ENCODE measurements at regions not wholly inside any gene's neighbourhood (a gene's known extent, or its start where the extent isn't known, plus 50 kb on each side); places are given as distances from the start of the nearest gene placed in this dataset.

DNA sequence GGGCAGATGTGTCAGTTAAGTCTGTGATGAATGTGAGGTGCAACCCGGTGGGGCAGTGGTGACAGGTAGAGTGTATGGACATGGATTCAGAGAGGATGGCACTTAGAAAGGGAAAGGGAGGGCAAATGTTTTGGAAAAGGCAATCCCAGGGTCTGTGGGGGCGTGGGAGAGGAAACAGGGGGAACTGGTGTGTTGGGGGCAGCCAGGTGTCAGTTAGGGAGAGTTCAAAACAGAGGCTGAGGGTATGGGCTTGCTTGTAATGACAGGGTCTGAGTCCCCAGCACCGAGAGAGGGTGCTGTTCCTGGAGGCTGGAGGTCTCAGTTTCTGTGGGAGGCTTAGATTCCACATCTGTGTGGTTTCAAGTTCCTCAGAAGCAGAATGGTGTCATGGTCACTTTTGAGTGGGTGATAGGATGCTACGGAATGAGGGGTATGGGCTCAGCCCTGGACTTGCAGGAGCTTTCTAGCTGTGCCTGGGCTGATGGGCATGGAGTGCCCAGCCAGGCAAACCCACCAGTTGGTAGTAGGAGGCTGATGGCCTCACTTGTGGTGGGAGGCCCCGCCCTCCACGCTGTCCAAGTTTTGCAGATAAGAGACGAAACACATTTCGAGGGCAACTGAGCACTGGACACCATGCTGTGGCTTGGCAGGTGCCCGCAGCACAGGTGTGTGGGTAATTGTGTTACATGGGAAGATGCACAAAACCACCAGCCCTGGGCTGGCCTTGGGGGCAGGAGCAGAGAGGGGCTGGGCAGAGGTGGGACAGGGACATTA lies 209.4 kb downstream of the RPLP1 start:
- no peak overlapping the region for H3K27ac Mint-ChIP-seq
- H3K36me3 Mint-ChIP-seq = no peaks in the 10 kb centered on the region
- H3K4me1 Mint-ChIP-seq = peaks cover 15 to 17% (median 16%) of the 10 kb centered on the region in 3 donors
- no peak overlapping the region for H3K4me3 Mint-ChIP-seq
- H3K9me3 Mint-ChIP-seq = no peaks in the 10 kb centered on the region
- peaks cover 8% of the 10 kb centered on the region for H3K27me3 Mint-ChIP-seq

DNA sequence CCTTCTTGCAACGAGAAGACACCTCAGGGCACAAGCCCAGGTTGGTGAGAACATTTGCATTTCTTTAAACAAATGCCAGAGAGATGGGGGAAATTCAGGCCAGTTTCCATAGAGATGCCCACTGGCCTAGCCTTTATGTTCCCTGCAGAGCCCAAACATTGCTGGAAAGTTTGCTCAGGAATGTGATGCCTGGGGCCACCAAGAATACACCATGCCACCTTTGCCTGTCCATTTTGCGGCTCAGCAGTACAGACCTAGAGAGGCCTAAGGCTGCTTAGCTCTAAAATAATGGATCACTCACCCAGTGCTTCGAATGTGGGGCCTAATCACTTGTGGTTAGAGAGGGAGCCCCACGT lies 210.0 kb downstream of the RPLP1 start:
- Mint-ChIP-seq H3K4me1 (peaks cover 15 to 18% (median 16%) of the 10 kb centered on the region in 3 donors), H3K27me3 (peaks cover 8% of the 10 kb centered on the region), H3K27ac (no peak overlapping the region), H3K4me3 (no peak overlapping the region), H3K36me3 (no peaks in the 10 kb centered on the region), H3K9me3 (no peaks in the 10 kb centered on the region)

DNA sequence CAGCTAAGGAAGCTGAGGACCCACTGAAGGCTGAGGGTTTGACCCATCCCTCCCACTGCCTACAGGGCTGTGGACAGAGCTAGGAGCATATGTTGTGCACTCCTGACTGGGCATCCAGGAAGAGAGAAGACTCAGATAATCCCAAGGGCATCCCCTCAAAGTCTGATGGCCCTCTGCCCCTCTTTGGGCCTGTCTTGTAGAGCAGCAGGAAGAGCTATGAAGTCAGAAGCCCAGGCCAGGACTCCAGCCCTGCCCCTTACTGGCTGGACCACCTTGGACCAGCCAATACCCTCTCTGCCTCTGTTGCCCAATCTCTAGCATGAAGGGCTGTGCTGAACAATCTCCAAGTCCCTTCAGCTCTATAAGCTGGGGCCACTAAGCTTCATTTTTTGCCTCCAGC lies 210.8 kb downstream of the RPLP1 start:
- H3K4me1 Mint-ChIP-seq = peaks cover 20 to 24% (median 23%) of the 10 kb centered on the region in 3 donors
- H3K27me3 Mint-ChIP-seq = peaks cover 2% of the 10 kb centered on the region
- H3K27ac Mint-ChIP-seq = peak overlapping the region in 1 of 3 donors; percentile 66
- no peaks in the 10 kb centered on the region for H3K9me3 Mint-ChIP-seq
- H3K36me3 Mint-ChIP-seq = no peaks in the 10 kb centered on the region
- no peak overlapping the region for H3K4me3 Mint-ChIP-seq

DNA sequence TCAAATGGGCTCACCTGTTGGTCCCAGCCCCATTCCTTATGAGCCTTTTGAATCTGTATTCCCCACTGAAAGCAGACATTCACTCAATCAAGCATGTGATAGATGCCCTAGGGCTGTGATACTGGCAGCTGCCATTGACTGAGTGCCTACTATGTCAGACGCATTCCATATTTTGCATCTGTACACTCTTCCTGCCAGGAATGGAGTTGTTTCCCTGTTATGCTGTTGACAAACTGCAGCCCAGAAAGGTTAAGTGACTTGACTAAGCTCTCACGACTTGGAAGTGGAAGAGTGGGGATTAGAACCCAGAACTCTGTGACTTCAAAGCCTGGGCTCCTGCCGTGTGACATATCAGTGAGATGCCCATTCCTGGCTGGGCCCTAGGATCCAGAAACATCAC lies 211.4 kb downstream of the RPLP1 start:
- Mint-ChIP-seq H3K4me3 (no peak overlapping the region), H3K27ac (peak overlapping the region in 1 of 3 donors; percentile 66), H3K36me3 (no peaks in the 10 kb centered on the region), H3K4me1 (peaks cover 26 to 30% (median 28%) of the 10 kb centered on the region in 3 donors), H3K9me3 (no peaks in the 10 kb centered on the region), H3K27me3 (peaks cover 2% of the 10 kb centered on the region)

GRCh38 chr15:69664572-69665571 lies 212.3 kb downstream of the RPLP1 start:
- H3K27me3 Mint-ChIP-seq = peaks cover 2% of the 10 kb centered on the region
- peak overlapping the region in 1 of 3 donors; percentile 13 for H3K27ac Mint-ChIP-seq
- no peaks in the 10 kb centered on the region for H3K36me3 Mint-ChIP-seq
- H3K9me3 Mint-ChIP-seq = no peaks in the 10 kb centered on the region
- peaks cover 32 to 38% (median 35%) of the 10 kb centered on the region in 3 donors for H3K4me1 Mint-ChIP-seq
- H3K4me3 Mint-ChIP-seq = no peak overlapping the region

GRCh38 chr15:69665641-69666111 lies 213.1 kb downstream of the RPLP1 start:
- H3K4me3 Mint-ChIP-seq = no peak overlapping the region
- peaks cover 32 to 40% (median 35%) of the 10 kb centered on the region in 3 donors for H3K4me1 Mint-ChIP-seq
- H3K9me3 Mint-ChIP-seq = no peaks in the 10 kb centered on the region
- H3K27ac Mint-ChIP-seq = peak overlapping the region in 2 of 3 donors; percentile 13 to 59
- H3K36me3 Mint-ChIP-seq = no peaks in the 10 kb centered on the region
- H3K27me3 Mint-ChIP-seq = peaks cover 2% of the 10 kb centered on the region

GRCh38 chr15:69666441-69666882 lies 213.8 kb downstream of the RPLP1 start:
- H3K27ac Mint-ChIP-seq = peak overlapping the region in 2 of 3 donors; percentile 5 to 59
- H3K36me3 Mint-ChIP-seq = no peaks in the 10 kb centered on the region
- H3K9me3 Mint-ChIP-seq = no peaks in the 10 kb centered on the region
- H3K4me3 Mint-ChIP-seq = peak overlapping the region; percentile 16 to 89 (median 51)
- peaks cover 34 to 40% (median 35%) of the 10 kb centered on the region in 3 donors for H3K4me1 Mint-ChIP-seq
- H3K27me3 Mint-ChIP-seq = peaks cover 2% of the 10 kb centered on the region

GRCh38 chr15:69666921-69667811 lies 214.5 kb downstream of the RPLP1 start:
- peak overlapping the region in 2 of 3 donors; percentile 5 to 59 for H3K27ac Mint-ChIP-seq
- H3K9me3 Mint-ChIP-seq = no peaks in the 10 kb centered on the region
- H3K4me3 Mint-ChIP-seq = peak overlapping the region; percentile 16 to 89 (median 48)
- H3K4me1 Mint-ChIP-seq = peaks cover 34 to 40% (median 35%) of the 10 kb centered on the region in 3 donors
- peaks cover 2% of the 10 kb centered on the region for H3K27me3 Mint-ChIP-seq
- H3K36me3 Mint-ChIP-seq = no peaks in the 10 kb centered on the region

DNA sequence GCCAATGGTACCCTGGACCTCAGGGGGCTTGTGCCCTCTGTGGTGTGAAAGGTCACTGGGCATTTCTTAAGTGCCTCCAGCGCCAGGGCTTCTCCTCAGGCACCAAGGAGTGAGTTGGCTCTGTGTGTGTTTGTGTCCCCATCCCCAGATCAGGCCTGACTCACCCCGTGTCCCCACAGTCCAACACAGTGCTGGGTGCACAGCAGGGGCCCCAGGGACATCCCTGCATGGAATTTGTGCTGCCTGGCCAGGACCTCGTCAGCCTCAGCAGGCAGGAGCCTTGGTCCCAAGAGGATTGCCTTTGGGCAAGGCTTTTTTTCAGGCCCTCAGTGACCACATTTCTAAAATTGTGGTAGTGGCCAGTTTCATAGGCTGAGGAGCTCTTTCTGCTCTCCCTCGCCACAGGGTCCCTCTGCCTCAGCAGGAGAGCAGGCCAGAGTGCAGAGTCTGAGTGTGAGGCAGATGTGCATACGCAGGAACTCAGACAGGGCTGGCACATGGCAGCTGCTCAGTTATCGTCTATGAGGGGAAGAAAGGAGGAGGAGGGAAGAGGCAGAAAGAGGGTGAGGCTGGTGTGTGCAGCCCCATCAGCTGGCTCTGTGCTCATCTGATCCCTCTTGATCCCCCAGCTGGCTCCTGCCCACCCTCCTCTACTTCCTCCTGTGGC lies 215.6 kb downstream of the RPLP1 start:
- H3K27ac Mint-ChIP-seq = peak overlapping the region in 2 of 3 donors; percentile 16 to 88
- no peaks in the 10 kb centered on the region for H3K9me3 Mint-ChIP-seq
- H3K4me3 Mint-ChIP-seq = peak overlapping the region in 2 of 4 donors; percentile 52 to 71
- H3K27me3 Mint-ChIP-seq = peaks cover 2% of the 10 kb centered on the region
- H3K36me3 Mint-ChIP-seq = no peaks in the 10 kb centered on the region
- peaks cover 34 to 40% (median 35%) of the 10 kb centered on the region in 3 donors for H3K4me1 Mint-ChIP-seq

DNA sequence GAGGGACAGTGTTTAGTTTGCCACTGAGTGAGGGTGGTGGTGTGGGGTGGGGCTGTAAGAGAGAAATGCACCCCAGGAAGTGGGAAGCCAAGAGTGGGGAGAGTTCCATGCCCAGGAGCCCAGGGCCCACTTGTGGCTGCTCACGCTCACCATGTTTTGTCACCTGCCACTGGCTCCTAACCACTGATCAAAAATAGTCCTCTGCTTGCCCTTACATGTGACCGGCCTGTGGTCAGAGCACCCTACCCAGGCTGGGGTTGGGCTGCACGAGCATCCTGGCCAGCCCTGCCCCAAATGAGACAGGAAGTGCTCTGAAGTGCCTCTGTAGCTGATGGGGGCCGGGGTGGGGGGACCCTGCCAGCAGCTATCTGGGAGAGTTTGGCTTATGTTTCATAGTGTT lies 216.3 kb downstream of the RPLP1 start:
- peak overlapping the region; percentile 17 to 88 (median 87) for H3K27ac Mint-ChIP-seq
- H3K4me1 Mint-ChIP-seq = peaks cover 34 to 40% (median 35%) of the 10 kb centered on the region in 3 donors
- H3K27me3 Mint-ChIP-seq = peaks cover 2% of the 10 kb centered on the region
- no peaks in the 10 kb centered on the region for H3K36me3 Mint-ChIP-seq
- H3K4me3 Mint-ChIP-seq = peak overlapping the region in 3 of 4 donors; percentile 22 to 71 (median 52)
- H3K9me3 Mint-ChIP-seq = no peaks in the 10 kb centered on the region

DNA sequence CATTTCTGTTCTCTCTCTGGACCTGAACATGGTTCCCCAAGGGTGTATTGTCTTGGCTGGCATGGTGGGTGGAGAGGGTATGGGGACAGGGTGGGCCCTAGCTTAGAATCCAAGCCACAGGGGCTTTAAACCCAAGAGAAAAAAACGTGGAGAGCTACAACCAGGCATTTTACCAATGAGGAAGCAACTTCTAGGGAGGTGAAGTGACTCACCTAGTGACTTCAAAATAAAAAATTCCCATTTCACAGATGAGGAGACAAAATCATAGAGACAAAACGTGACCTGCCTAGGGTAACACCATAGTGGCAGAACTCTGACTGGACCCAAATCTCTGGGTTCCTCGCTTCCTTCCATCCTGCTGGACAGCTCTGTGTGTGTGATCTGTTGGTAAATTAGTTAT lies 216.8 kb downstream of the RPLP1 start:
- H3K4me3 Mint-ChIP-seq = peak overlapping the region in 1 of 4 donors; percentile 22
- peaks cover 2% of the 10 kb centered on the region for H3K27me3 Mint-ChIP-seq
- H3K27ac Mint-ChIP-seq = peak overlapping the region; percentile 17 to 88 (median 87)

GRCh38 chr15:69673291-69673881 lies 220.8 kb downstream of the RPLP1 start:
- no peak overlapping the region for H3K4me3 Mint-ChIP-seq
- H3K27ac Mint-ChIP-seq = no peak overlapping the region
- peaks cover 13 to 23% (median 15%) of the 10 kb centered on the region in 3 donors for H3K4me1 Mint-ChIP-seq
- peaks cover 14% of the 10 kb centered on the region for H3K27me3 Mint-ChIP-seq
- H3K36me3 Mint-ChIP-seq = no peaks in the 10 kb centered on the region
- no peaks in the 10 kb centered on the region for H3K9me3 Mint-ChIP-seq

More for the DNA sequence above, 216.8 kb downstream of the RPLP1 start:
- Mint-ChIP-seq H3K36me3 (no peaks in the 10 kb centered on the region), H3K4me1 (peaks cover 34 to 40% (median 35%) of the 10 kb centered on the region in 3 donors), H3K9me3 (no peaks in the 10 kb centered on the region)

DNA sequence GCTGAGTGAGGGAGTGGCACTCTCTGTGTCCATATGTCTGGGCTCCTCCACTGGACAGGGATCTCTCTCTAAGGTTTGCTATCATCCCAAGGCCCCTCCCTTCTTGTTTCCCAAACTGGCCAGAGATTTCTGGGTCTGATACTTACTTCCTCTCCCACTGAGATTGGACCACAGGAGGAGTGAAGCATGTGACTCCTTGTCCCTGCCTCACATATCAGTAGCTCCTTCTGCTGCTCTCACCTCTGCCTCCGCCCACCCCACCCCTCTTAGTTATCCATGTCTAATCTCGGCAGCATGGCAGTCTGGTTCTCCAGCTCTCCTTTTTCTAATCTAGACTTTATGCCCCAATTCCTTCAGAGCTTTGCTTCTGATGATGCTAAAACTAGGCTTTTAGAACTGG lies 223.1 kb downstream of the RPLP1 start:
- Mint-ChIP-seq H3K27ac (no peak overlapping the region), H3K4me1 (peaks cover 4 to 19% (median 7%) of the 10 kb centered on the region in 3 donors), H3K9me3 (no peaks in the 10 kb centered on the region), H3K27me3 (peaks cover 16% of the 10 kb centered on the region), H3K4me3 (no peak overlapping the region), H3K36me3 (no peaks in the 10 kb centered on the region)

All from IgD-negative memory B cell (primary cell).